Fibroblast of lung (primary cell): ENCODE measurements at regions not wholly inside any gene's neighbourhood (a gene's known extent, or its start where the extent isn't known, plus 50 kb on each side); places are given as distances from the start of the nearest gene placed in this dataset.

Source experiments
- EZH2 ChIP-seq: IDR thresholded peaks from 2 replicates; pipeline ENCODE4 v1.5.1; 2012; ENCODE audit warnings: low read length, control low read depth, mild to moderate bottlenecking; ENCODE audit errors: missing control alignments
- TF ChIP-seq, protein P1 (sequence below), 2 donors: IDR thresholded peaks in 1 of 2; conservative IDR thresholded peaks in 1 of 2; 1 replicate in 1 of 2; 2 replicates in 1 of 2; pipeline ENCODE4 v1.5.1; 2011 to 2012; ENCODE audit warnings: low read length in 2 of 2, control low read depth in 1 of 2, inconsistent platforms in 1 of 2, low read depth in 1 of 2, mild to moderate bottlenecking in 1 of 2

DNA sequence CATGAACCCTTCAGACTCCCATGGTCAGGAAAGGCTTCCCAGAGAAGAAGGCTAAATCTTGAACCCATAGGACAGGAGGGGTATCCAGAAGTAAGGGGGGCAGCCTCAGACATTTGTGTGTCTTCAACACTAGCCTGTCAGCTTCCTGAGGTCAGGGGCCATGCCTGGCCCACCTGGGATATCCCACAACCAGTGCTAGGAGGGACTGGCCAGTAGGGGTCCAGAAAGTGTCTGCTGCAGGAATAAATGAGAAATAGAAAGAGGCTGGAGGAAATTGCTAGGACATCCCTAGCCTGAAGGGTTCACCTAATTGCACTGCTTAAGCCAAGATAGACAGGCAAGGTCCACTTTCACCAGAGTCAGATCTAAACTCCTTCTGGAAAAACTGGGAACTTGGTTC is 799.6 kb upstream of the ID2 start:
- TF ChIP-seq, protein P1, sequence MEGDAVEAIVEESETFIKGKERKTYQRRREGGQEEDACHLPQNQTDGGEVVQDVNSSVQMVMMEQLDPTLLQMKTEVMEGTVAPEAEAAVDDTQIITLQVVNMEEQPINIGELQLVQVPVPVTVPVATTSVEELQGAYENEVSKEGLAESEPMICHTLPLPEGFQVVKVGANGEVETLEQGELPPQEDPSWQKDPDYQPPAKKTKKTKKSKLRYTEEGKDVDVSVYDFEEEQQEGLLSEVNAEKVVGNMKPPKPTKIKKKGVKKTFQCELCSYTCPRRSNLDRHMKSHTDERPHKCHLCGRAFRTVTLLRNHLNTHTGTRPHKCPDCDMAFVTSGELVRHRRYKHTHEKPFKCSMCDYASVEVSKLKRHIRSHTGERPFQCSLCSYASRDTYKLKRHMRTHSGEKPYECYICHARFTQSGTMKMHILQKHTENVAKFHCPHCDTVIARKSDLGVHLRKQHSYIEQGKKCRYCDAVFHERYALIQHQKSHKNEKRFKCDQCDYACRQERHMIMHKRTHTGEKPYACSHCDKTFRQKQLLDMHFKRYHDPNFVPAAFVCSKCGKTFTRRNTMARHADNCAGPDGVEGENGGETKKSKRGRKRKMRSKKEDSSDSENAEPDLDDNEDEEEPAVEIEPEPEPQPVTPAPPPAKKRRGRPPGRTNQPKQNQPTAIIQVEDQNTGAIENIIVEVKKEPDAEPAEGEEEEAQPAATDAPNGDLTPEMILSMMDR (conservative IDR thresholded peaks at IDR 0.05 in 1 of 2, IDR thresholded peaks at IDR 0.05 in 1 of 2; ENCODE audit: low read depth in 1 of 2, low read length in 2 of 2): no peak
- no peak for TF ChIP-seq EZH2
